Lower leg skin (tissue), 3 donors: ENCODE measurements at regions not wholly inside any gene's neighbourhood (a gene's known extent, or its start where the extent isn't known, plus 50 kb on each side); places are given as distances from the start of the nearest gene placed in this dataset.

ENCODE experiments used
- CTCF ChIP-seq, 3 donors: fragments of 450-650 bp; IDR thresholded peaks; one replicate each; pipeline ENCODE4 v1.5.1; 2016; ENCODE audit warnings: antibody characterized with exemption in 3 of 3, mild to moderate bottlenecking in 3 of 3, moderate library complexity in 2 of 3
- POLR2A ChIP-seq, 2 donors: fragments of 450-650 bp; IDR thresholded peaks; one replicate each; pipeline ENCODE4 v1.6.1; 2016 to 2017; ENCODE audit warnings: antibody characterized with exemption in 2 of 2, mild to moderate bottlenecking in 1 of 2, moderate library complexity in 1 of 2

- TF ChIP-seq CTCF (IDR thresholded peaks at IDR 0.05) (no peak), POLR2A (IDR thresholded peaks at IDR 0.05) (no peak)
Measured at GRCh38 chr2:182628916-182629315, 87.1 kb upstream of the DNAJC10 start.
